Ishikawa (cell line): ENCODE measurements at regions not wholly inside any gene's neighbourhood (a gene's known extent, or its start where the extent isn't known, plus 50 kb on each side); places are given as distances from the start of the nearest gene placed in this dataset.

ENCODE experiments used
- CEBPB ChIP-seq: IDR thresholded peaks from 2 replicates; pipeline ENCODE4 v1.6.1; 2012
- CREB1 ChIP-seq: IDR thresholded peaks from 2 replicates; pipeline ENCODE4 v1.6.1; 2012; ENCODE audit warnings: low read depth
- EGR1 ChIP-seq: IDR thresholded peaks from 2 replicates; pipeline ENCODE4 v1.6.1; 2012
- EP300 ChIP-seq: IDR thresholded peaks from 2 replicates; pipeline ENCODE4 v1.6.1; 2012; ENCODE audit warnings: borderline replicate concordance
- FOXM1 ChIP-seq: IDR thresholded peaks from 2 replicates; pipeline ENCODE4 v1.6.1; 2012; ENCODE audit warnings: low read depth, borderline replicate concordance
- MAX ChIP-seq: IDR thresholded peaks from 2 replicates; pipeline ENCODE4 v1.6.1; 2012
- NFIC ChIP-seq: IDR thresholded peaks from 2 replicates; pipeline ENCODE4 v1.6.1; 2012
- RAD21 ChIP-seq: IDR thresholded peaks from 2 replicates; pipeline ENCODE4 v1.6.1; 2012; ENCODE audit warnings: low read depth
- REST ChIP-seq: IDR thresholded peaks from 2 replicates; pipeline ENCODE4 v1.6.1; 2012; ENCODE audit warnings: low read depth, mild to moderate bottlenecking
- TAF1 ChIP-seq: IDR thresholded peaks from 2 replicates; pipeline ENCODE4 v1.6.1; 2012; ENCODE audit warnings: low read depth, mild to moderate bottlenecking
- TCF12 ChIP-seq: IDR thresholded peaks from 2 replicates; pipeline ENCODE4 v1.6.1; 2012; ENCODE audit warnings: low read depth
- TEAD4 ChIP-seq: IDR thresholded peaks from 2 replicates; pipeline ENCODE4 v1.6.1; 2012
- USF1 ChIP-seq: IDR thresholded peaks from 2 replicates; pipeline ENCODE4 v1.6.1; 2012
- YY1 ChIP-seq: IDR thresholded peaks from 2 replicates; pipeline ENCODE4 v1.6.1; 2012; ENCODE audit warnings: low read depth
- ZBTB7A ChIP-seq: IDR thresholded peaks from 2 replicates; pipeline ENCODE4 v1.6.1; 2012; ENCODE audit warnings: low read depth

GRCh38 chr1:65065524-65066418, 82.2 kb upstream of the AK4 start:
- no peak for TF ChIP-seq TAF1

GRCh38 chr1:65066419-65066765, 81.6 kb upstream of the AK4 start:
- TF ChIP-seq ZBTB7A = no peak

- no peak for TF ChIP-seq REST
- TF ChIP-seq TCF12 = no peak
- TF ChIP-seq YY1 = no peak
- TF ChIP-seq ZBTB7A = no peak
- TF ChIP-seq MAX = peak; percentile 21; the same call in 1 of the 2 replicates
- TF ChIP-seq CEBPB = 0 out of 2 replicates have a peak, but pooled peaks have one; percentile 21
- TF ChIP-seq FOXM1 = no peak
- TF ChIP-seq TEAD4 = no peak
- TF ChIP-seq CREB1 = no peak
- TF ChIP-seq EP300 = no peak
- no peak for TF ChIP-seq RAD21
- TF ChIP-seq EGR1 = peak; percentile 46
- no peak for TF ChIP-seq TAF1
Measured at GRCh38 chr1:65066766-65067490, 81.1 kb upstream of the AK4 start.

GRCh38 chr1:65067491-65068201, 80.4 kb upstream of the AK4 start:
- TF ChIP-seq FOXM1 (no peak), RAD21 (no peak), TEAD4 (no peak), TAF1 (no peak; the same call in 1 of the 2 replicates), TCF12 (no peak), USF1 (peak; percentile 83), CEBPB (no peak), REST (no peak), NFIC (no peak), EP300 (no peak), MAX (peak; percentile 72), CREB1 (no peak), EGR1 (no peak), ZBTB7A (0 out of 2 replicates have a peak, but pooled peaks have one; percentile 31), YY1 (peak; percentile 82)

GRCh38 chr1:65068202-65069010, 79.6 kb upstream of the AK4 start:
- no peak for TF ChIP-seq CEBPB
- no peak for TF ChIP-seq CREB1
- no peak for TF ChIP-seq TAF1
- TF ChIP-seq RAD21 = no peak
- TF ChIP-seq FOXM1 = no peak
- TF ChIP-seq REST = no peak
- no peak for TF ChIP-seq YY1
- TF ChIP-seq USF1 = no peak
